ENCODE measurements at regions not wholly inside any gene's neighbourhood (a gene's known extent, or its start where the extent isn't known, plus 50 kb on each side); places are given as distances from the start of the nearest gene placed in this dataset.
"Not testable (repeated sequence)": the region's sequence is repeated elsewhere in the genome, so short reads cannot be mapped to it uniquely, and the experiment has no call there.

DNA sequence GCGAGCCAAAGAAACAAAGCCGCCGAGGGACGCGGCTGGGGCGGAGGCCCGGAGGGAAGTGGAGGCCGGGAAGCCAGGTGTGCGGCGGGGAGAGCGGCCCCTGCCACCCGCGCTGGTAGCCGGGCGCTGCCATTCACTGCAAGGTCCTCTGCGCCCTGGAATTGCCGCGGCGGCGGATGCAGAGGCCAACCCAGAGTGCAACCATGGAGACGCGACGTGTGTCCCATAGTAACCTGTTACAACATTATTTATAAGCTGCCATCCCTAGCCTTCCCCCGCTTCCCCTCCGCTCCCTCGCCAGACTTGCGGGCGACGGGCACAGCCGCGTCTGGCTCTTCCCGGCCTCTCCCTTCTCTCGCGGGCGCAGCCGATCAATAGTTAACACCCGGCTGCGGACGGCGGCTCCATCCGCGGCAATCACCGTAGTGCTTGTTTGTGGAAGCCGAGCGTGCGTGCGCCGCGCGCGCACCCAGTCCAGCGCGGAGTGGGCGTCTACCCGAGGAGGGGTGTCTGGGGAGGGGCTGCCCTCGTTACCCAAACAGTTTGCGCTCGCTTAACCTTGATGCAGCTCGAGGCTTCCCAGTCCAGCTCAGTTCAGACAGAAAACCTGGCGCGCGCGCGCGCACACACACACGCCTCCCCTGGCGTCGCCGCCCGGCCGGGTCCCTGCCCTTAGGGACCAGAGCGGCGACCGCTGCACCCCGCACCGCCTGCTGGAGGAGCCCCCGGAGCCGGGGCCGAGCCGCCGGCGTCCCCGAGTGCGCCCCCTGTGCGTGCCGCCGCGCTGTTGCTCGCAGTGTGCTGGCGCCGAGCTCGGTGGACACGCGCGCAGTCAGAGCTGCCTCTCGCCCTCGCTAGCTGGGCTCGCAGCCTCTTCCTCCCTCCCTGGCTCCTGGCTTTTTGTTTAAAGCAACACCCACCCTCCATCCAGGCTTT is 165.4 kb upstream of the DPP6 start:
- no peak for DNase-seq

DNA sequence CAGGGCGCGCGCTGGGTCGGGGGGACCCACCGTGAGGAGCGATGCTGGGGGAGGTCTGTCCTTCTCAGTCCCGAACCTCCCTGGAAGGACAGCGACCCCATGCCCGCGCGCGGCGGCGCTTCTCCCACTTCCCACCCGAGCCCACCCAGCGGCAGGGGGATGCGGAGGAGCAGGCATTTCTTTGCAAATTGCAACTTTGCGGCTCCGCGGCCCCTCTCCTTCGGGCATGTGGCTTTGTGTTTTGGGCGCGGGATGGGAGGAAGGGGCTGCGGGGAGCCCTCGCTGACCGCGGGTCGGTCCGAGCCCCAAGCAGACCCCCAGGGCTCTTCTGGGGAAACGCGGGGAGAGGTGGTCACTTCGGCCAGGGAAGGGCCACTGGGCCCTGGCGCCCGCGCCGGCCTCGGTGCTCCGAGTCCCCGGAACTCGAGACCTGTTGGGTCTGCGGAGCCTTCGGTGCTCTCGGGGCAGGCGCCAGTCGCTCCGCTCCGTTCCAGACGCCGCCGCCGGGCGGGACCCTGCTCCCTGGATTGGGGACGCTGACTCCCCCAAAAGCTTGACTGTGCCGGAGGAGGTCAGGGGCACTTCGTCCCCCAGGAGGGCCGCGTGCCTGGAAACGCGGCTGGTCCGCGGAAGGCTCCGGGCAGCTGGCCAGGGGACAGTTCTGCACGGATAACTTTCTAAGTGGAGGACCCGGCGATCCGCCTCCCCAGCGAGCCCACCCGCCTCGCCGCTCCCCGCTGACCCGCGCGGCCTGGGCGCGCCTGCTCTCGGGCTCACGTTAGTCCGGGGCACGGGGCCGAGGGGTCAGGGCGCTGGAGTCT is 164.2 kb upstream of the DPP6 start:
- no peak for DNase-seq

DNA sequence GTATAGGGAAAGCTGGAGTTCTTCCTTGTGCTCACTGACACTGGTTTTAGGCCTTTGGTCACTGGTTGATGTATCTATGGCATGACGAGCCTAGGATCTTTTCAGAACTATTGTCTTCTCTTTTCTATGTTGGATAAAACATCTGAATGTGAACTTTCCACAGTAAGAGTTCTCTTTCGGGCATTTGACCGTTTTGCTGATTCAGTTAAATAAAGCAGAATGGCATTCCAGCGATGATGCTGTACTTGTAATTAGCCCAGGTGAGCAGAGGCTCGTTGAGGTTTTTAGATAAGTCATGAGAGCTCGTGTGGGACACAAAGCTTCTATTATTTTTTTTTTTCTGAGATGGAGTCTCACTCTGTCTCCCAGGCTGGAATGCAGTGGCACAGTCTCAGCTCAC is 160.2 kb upstream of the DPP6 start:
- no peak for DNase-seq

DNA sequence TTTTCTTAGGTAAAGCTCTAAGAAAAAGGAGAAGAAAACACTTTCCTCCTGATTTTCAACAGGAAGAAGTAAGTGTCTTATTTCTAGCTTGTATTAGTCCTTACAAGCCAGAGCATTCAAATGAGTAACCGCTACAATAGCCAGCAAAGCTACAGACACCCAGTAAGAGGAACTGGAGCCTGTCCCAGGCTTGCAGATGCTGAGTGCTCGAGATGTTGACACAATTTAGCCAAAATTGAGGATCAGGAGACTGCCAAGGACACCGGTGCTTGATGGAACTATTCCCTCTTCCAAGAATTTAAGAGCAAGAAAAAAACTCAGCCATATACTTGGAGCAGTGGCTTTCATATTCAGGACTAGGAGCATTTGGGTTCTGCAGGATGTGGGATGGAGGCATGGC is 149.3 kb upstream of the DPP6 start:
- DNase-seq = no peak

DNA sequence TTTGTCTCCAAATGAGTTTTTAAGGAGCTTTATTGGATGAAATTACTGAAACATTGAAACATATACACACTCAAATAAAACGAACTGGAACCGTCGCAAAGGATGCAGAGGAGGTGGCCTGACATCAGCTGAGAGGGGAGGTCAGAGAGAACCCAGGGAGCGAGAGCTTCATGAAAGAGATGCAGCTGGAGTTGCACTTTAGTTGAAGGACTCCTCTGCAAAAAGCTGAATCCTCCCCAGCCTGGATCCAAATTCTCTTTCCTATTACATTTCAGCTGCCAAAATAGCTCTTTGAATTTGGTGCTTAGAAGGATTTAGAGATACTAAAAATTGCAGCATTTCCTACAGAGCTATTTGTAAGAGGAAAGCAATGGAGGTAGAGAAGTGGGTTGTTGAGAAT is 140.0 kb upstream of the DPP6 start:
- DNase-seq = no peak

DNA sequence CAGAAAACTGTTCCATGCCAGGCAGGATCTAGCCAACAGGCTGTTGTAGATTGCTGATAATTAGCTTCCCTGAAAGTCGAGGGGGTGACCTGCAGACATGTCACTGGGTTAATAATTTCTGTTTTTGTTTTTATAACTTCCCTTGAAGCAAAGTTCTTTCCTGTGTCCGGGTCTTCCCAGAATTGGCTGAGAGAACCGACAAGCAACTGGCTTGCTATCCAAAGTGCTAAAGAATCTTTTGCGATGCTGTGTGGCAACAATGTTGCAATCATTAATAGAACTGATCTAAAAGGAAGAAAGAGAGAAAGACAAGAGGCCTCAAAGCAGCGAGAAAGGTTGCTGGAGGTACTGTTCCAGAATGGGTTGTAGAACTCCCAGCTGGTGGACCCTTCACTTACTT is 132.1 kb upstream of the DPP6 start:
- no peak for DNase-seq

DNA sequence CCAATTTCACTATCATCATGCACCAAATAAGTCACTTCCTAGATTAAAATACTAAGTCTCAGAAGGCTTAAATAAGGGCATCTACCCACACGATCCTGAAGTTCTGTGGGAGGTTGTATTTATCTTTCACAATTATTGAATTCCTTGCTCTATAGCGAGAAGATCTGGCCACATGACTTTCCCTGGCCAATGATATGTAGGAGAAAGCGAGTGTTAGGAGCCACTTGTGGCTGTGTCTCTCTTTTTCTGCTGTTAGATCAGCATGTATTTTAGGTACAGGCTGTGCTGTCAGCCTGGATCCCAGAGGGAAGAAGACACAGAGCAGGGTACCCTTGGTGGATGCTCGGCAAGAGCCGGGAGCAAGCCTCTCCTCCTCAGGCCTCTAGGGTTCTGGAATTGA is 131.3 kb upstream of the DPP6 start:
- no peak for DNase-seq

DNA sequence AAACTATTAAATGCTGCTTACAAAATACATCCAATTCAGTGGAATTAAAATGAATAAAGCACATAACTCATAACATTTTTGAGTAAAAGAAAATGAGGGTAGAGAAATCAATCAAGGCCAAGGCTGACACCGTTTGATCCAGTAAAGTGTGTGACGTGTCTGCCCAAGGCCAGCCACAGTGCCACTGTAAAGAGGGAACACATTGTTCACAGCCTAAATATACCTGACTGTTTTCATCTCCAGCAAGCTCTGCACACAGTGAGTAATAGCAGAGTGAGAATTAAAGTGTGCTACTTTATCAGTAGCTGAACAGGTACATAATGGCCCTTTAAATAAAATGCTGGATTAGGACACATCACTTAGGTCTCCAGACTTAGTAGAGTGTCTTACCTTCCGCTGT is 130.8 kb upstream of the DPP6 start:
- no peak for DNase-seq

DNA sequence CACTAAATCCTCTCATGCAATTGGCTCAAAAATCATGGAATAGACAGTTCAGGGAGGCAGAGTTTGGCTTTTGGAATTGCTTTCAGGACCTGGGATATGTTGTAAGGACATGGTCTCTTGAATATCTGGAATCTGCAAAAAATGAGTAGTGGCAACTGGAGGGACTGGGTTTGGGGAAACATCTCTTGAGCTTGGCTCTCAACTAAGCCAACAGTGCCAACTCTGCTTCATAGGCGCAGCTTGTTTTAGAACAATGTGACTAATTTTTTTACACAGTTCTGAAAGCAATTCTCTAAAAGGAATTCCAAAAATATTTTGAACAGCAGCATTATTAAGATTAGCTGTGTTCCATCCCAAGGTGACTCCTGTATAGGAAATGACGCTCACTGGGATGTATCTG is 121.5 kb upstream of the DPP6 start:
- DNase-seq = no peak

DNA sequence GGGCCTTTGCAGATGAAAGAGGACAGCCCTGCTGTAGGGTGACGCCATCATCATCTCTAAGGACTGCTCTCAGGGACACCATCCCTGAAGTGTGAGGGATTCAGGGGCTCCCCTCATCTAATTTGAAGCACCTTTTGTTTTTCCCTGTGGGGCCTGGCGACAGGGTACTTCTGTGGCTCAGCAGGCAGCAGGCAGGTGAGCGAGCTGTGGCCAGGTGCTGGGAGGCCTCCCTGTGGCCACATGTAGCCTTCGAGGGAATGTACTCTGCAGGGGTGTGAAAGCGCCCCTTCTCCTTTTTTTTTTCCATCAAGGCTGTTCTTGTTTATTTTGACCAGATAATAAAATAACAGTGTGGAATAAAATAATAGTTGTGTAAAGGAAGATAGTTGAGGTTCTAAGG is 118.2 kb upstream of the DPP6 start:
- no peak for DNase-seq

DNA sequence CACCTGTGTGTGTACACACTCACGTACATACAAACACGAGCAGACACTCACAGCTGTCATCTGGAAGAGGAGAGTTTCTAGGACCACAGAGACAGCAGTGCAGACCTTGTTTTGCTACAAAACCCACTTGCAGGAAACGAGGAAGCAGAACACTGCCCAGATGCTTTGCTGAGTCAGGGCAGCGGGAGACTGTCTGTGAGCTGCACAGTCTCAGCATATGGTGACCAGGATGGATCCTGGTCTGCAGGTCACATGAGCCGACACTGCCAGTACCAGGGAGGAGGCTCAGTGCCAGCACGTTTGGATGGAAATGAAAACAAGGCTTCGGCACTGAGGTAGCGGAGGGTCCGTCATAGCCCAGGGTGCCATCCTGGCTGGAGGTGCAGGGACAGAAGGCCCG is 117.6 kb upstream of the DPP6 start:
- no peak for DNase-seq

DNA sequence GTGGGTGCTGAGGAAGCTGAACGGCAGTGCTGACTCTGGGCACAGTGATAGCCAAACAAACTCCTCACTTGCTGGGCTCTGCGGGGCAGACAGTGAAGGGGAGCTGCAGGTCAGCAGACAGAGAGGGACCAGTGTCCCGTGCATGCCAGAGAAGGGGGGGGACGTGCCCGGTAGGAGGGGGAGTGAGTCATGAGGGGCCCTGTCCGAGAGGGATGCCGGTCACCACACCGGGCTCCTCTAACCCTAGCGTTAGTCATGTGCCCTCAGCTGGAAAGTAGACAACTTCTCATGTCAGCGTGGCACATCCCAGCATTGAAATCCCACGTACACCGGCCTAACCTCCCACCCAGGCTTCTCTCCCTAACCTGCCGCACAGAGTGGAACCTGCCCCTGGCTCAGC is 117.1 kb upstream of the DPP6 start:
- DNase-seq = no peak

DNA sequence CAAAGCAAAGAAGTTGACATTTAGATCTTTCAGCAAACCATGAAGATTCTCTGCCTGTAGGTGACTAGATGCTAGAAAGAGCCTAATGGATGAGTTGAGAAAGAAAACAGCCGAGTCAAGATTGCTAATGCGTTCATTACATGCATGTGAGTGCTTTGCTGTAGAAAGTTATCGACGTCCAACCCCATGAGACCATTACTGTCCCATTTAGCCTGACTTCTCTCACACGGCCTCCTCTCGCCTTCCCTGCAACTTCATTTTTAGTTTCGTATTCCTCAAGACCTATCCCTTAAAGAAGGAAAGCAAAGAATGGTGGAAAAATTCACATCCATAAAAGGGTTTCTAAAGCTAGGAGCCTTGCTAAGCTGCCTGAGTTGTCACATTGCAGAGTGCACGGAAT is 113.7 kb upstream of the DPP6 start:
- DNase-seq = no peak

DNA sequence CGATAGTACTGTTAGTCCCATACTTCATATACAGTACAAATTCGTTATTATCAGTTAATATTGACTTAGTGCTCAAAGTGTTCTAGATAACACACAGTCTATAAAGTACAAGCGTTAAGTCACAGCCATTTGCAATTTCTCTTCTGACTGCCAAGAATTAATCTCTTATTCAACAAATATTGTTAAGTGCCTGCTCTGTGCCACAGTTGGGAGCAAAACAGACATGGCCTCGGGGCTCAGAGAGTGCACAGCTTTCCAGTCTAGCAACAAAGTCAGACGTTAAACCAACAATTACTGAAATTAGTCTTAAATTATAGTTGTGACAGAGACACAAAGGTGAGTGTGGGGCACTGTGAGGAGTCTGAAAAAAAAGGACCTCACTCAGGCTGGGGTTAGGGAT is 113.0 kb upstream of the DPP6 start:
- DNase-seq = no peak

DNA sequence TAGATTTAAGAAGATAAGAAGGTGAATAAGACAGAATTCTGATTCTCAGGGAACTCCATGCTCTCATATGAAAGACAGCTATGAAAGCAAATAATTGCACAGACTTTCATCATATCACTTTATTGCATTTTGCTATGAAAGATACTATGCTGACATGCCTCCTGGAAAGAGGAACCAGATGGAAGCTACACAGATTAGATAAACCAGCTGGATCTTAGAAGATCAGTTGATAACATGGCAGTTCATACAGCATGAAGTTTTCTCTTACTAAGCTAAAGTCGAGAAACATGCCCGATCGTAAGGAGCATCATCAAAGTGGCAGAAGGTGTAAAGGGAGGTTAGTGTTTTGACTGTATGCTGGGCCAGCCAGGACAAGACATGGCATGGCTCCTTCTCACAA is 112.5 kb upstream of the DPP6 start:
- no peak for DNase-seq

DNA sequence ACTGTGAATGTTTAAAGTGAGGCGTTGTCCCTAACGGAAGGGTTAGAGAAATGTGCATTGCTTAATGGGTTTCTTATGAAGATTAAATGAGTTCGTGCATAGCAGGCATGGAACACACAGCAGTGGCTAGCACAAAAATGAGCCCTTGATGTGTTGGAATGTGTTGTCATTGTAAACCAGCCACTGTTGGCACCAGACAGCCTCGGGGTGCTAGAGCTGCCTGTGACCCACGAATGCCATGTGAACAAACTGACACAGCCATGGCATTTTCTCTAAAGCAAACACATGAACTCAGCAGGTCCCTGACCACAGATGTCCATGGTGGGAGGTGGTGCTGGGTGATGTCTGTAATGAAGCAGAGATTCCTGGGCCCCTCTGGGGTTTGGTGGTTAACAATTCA is 111.1 kb upstream of the DPP6 start:
- no peak for DNase-seq

DNA sequence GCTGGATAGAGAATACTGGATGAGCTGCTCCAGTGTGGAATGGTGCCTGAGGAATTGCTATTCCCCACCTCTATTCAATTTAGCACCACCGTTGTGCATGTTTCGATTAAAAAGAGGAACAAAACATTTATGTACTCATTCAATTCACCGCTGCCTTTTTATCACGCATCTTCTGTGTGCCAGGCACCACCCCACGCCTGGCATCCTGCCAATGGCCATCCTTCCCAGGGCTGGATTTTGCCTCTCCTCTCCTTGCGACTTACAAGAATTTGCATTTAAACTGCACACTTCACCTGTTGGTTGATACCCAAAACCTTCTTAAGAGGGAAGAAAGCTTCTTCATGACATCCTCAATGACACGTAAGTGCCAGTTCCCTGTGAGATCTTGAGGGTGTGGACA is 110.2 kb upstream of the DPP6 start:
- DNase-seq = no peak

DNA sequence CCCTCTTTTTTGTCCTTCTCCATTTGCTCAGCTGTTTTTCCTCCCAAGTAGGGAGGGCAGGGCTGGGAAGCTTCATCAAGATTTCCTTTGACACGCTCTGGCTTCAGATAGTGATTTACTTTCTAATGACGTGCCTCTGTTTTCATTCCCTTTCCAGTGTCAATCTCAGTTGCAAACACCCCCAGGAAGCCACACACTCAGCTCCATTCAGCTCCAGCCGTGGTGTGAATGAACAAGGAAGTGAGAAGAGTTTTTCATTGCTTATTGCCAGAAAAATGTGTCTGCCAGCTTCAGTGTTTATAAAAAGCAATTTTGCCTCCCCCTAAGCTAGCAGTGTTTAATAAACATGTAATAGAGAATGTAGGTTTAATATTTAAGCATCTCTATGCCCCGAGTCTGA is 108.7 kb upstream of the DPP6 start:
- no peak for DNase-seq

DNA sequence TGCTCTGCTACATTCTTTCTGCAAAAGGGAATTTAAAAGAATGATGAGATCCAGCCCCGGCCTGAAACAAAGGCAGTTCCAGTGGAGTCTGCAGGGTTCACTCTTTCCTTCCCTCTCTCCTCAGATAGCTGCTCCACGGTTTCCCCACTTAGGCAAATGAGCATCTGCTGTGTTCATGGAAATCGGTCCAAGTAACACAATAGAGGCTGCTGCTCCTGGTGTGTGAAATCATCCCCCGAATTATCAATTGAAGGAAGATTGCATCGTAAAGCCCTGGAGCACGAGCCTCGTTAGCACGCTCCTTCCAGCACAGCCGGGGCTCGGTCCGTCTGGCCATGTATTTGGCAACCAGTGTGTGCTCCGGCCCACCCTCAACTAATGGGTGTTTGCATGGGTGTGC is 108.3 kb upstream of the DPP6 start:
- DNase-seq = no peak

DNA sequence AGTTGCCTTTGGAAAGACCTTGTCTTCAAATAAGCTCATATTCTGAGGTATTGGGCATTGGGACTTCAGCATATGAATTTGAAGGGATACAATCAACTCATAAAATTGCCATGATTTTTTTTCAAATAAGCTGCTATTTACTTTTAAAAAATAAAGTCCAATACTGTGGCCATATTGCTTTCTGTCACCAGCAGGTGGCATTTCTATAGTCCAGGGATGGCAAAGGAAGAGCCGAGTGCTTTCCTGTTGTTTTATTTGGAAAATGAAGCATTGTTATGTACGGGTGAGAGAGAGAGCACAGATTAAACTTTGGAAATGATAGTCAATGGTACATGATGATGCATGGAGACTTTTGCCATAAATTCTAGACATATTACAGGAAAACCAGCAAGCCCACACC is 104.1 kb upstream of the DPP6 start:
- DNase-seq = no peak

DNA sequence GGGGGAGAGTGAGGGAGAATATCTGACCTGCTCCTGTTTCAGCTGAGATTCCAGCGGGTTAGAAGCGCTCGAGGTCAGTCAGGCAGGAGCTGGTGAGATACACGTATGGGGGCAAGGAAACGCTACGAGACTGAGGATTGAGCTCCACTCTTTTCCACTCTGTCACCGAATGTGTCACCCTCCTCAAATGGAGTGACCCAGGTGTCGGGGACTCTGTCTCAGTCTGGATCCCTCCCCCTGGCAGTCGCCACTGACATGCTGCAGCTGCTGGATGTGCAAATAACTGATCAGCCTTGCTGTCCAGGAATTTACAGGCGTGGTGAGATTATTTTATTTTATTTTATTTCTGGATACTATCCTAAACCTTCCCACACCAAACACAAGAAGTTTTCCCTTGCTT is 100.9 kb upstream of the DPP6 start:
- no peak for DNase-seq

DNA sequence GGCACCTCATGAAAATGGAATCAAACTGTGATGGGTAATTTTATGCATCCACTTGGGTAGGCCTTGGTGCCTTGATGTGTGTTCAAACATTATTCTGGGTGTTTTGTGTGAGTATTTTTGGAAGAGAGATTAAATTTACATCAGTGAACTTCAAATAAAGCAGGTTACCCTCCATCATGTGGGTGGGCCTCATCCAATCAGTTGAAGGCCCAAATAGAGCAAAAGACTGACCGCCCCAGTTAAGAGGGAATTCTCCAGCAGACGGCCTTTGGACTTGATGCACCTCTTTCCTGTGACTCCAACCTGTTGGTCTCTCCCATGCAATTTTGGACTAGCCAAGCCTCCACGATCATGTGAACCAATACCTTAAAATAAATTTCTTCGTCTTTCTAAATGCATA is 97.7 kb upstream of the DPP6 start:
- no peak for DNase-seq

DNA sequence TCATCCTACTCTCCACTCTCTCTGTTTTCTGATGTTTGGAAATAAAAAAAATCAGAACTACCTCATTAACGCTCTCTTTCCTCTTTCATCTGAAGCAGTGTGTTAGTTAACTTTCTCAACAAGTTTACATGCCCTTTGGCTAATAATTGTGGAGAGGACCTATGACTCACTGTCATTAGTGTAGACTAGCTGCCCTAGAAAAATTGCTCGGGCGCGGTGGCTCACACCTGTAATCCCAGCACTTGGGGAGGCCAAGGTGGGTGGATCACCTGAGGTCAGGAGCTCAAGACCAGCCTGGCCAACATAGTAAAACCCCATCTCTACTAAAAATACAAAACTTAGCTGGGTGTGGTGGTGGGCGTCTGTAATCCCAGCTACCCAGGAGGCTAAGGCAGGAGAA is 94.5 kb upstream of the DPP6 start:
- DNase-seq = not testable (repeated sequence)

DNA sequence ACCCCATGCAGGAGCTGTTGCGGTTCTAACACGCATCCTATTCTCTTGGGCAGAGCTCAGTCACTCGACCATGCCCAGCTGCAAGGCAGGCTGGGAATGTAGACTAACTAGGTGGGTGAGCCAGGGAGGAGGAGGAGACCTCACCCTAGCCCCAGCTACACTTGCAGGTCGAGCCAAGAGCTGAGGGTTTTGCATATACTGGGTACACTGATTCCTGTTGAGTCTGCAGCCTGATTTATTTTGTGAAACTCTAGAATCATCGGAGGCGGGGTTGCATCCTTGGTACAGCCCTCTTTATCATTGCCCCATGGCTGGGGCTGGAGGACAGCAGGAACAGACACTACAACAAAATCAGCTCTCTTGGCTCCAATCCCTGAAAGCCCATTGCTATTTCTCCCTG is 93.8 kb upstream of the DPP6 start:
- not testable (repeated sequence) for DNase-seq

Data from dermis blood vessel endothelial cell (primary cell).